ENCODE measurements at regions not wholly inside any gene's neighbourhood (a gene's known extent, or its start where the extent isn't known, plus 50 kb on each side); places are given as distances from the start of the nearest gene placed in this dataset.

DNA sequence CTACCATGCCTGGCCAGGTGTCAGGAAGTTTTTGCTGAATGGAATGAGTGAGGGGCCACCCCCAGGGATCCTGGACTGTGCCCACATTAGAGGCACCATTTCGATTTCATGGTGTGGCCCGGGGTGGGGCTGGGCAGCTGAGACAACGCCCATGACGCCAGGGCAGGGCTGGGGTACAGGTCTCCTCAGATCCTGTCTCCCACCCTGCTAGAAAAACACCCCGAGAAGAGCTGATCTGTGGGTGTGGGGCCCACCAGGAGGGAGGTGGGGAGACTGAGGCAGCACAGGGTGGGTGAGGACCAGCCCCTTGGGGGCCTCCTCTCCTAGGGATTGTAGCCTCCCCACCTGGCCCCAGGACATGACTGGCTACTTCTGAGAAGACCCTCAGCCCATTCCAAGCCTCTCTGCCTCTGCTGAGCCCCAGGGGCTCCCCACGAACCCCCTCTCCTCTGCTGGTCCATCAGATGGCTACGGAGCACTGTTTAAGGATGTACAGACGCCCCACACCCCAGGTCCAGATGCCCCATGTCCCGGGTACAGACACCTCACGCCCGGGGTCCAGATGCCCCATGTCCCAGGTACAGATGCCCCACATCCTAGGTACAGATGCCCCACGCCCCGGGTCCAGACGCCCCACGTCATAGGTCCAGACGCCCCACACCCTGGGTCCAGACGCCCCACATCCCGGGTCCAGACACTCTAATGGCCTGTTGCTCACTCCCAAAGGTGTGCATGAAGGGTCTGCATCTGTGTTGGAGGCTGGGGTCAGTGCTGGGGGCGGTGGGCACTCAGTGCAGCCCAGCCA lies 99.4 kb downstream of the MICALL2 start:
- peak; percentile 7 for DNase-seq (ENCODE audit: low spot score)

DNA sequence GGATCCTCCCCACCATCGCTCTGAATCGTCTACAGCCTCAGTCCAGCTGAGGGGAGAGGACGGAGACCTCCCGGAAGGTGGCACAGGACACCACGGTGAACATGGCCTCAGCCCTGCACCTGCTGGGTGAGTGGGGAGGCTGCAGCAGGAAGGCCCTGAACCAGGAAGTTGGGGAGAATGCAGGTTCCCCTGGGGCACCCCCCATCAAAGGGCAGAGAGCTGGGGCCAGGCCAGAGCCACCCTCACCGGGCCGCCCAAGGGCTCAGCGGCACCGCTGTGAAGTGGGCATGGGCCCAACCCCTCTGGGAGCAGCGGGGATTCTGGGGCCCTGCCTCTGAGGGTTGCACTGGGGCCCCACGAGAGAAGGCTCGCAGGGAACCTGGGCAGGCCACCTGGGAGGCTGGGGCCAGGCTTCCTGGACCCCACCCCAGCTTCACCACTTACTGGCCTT lies 98.7 kb downstream of the MICALL2 start:
- DNase-seq (ENCODE audit: low spot score): peak; percentile 15

DNA sequence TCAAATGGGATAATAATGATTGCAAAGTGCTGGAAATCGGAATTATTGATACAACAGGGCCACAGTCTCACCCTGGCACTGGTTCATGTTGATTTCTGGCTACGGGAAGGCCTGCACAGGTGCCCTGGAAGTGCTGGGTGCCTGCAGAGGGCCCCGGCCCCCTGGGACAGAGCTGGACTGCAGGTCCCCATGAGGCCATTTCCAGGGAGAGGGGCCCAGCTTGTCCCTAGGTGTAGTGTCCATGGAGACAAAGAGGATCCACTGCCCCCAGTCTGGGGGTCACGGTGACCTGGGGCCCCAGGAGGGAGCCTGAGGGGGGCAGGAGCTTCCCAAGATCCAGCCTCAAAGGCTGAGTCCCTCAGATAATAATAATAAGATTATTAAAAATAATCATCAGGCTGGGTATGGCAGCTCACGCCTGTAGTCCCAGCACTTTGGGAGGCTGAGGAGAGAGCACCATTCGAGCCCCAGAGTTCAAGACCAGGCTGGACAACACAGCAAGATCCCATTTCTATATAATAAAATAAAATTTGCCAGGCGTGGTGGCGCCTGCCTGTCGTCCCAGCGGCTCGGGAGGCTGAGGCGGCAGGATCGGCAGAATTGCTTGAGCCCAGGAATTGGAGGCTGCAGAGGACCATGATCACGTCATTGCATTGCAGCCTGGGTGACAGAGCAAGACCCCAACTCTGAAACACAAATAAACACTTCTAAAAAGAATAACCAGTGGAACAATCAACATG lies 98.1 kb downstream of the MICALL2 start:
- DNase-seq (ENCODE audit: low spot score): peak; percentile 11

DNA sequence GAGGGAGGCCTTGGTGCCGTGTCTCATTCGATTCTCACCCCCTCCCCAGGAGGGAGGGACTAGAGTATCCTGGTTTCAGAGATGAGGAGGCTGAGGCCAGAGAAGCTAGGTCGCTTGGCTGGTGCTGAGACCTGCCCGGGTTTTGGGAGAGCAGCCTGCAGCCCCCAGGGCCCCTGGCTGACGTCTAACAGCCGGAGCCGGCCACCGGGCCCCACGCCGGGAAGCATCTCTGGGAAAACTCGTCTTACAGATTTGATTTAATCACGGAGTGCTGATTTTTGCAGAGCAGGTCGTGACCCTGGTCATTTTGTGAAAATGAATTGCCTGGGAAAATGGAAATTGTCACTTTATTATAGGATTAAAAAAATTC lies 97.5 kb downstream of the MICALL2 start:
- DNase-seq (ENCODE audit: low spot score): no peak

DNA sequence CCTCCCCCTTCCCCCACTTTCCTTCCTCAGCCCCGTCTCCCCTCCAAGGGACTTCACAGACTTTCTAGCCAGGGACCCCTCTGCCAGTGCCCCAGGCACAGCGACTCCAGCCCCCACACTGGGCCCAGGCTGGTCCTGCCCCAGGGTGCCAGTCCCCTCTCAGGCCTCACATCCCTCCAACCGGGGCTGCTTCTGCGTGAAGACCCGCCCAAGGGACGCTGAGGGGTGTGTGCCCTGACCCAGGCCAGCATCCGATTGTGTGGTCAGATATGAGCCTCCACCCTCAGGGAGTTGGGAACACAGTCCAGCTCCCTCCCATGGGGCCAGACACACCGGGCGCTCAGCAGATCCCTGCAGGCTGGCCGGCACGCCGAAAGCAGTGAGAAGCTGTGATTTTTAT lies 97.0 kb downstream of the MICALL2 start:
- no peak for DNase-seq (ENCODE audit: low spot score)

DNA sequence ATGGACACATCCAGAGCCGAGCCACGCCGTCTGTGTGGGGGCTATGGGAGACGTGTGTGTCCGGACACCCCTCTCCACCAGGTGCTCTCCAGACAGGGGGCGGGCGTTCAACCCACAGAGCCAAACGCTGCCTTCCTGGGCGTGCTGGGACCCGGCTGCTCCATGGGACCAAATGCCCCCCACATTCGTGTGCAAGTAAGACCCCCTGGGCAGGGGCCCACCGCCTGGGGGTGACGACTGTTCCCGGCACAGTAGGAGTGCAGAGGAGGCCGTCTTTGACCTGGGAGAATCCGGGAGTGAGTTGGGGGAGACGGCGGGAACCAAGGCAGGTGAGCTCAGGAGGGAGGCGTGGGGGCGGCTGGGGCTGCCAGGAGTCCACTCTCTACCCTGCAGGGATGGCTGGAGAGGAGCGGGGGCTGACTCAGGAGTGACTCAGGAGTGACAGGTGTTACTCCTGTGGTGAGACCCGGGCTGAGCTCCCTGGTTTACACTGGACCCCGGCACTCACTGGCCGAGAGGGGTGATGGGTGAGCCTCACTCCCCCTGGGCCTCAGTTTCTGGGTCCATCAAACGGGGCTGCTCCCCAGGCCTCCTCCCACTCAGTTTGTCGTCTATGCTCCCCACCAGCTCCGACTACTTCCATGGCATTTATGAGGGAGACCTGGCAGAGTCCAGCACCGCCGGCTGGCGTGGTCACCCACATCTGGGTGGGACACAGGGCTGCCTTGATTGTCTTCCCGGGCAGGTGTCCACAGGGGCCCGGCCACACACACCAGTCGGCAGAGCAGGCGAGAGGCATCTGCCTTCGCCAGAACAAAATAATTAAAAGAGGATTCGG lies 95.0 kb downstream of the MICALL2 start:
- no peak for DNase-seq (ENCODE audit: low spot score)

DNA sequence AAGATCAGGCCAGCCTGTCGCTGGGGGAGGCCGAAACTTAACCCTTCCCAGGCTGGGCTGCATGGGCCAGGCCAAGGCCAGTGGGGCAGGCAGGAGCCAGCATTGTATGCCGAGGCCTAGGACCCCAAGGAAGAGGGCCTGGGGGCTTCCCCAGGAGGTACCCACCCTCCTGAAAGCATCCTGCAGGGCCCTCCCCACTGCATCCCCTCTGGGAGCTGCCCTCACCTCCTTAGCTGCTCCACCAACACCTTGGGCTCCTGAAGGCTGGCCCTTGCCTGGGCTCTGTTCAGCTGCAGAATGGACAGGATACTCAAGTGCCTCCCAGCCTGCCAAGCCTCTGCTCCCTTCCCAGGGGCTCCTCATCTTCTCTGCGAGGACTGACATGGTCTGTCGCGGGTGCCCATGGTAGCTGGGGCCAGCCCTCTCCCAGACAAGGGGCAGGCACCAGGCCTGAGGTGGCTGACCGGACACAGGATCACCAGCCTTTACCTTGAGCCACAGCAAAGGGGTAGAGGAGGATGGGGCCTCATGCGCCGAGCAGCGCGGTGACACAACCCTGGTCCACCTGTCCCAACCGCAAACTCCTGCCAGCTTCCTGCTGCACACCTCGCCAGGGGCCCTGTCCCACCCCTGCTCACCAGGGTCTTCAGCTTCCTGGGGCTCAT lies 94.2 kb downstream of the MICALL2 start:
- DNase-seq (ENCODE audit: low spot score): no peak

DNA sequence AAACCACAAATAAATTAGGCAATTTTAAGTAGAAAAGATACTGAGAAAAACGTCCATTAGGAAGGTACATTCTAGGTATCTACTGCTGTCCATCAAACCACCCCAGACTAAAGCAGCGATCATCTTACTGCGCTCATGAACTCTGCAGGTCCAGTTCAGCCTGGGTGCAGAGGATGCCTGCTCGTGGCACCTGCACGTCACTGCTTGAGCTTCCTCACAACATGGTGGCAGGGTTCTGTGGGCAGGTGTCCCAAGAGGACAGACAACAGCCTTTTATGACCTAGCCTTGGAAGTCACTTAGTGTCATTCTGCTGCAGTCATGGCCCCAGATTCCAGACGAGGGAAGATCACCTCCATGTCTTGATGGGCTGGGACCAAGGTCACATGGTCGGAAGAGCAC lies 93.4 kb downstream of the MICALL2 start:
- DNase-seq (ENCODE audit: low spot score): no peak

DNA sequence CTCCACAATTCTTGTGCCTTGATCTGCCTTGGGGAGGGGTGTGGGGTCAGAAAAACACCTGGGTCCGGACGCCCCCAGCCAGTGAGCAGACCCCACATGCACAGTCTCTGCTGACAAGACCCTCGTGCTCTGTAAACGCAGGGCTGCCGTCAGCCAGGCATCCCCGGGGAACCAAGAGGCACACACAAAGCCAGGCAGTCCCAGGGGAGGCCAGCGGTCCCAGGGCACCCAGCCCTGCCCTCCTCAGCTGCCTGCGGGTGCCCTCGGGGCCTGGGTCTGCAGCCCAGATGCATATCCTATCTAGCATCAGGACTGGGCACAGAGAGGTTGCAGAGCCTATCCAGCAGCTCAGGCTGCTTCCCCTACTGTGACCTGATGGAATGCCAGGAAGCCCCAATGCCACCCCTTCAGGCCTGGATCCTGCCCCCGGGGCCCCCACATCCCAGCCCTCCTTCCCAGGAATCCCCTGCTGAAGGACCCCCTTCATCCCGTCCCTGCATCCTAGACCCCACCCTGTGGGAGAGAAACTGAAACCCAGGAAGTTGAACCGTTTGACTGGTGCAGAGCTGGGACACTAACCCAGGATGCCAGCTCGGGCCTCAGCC lies 92.4 kb downstream of the MICALL2 start:
- DNase-seq (ENCODE audit: low spot score): no peak

DNA sequence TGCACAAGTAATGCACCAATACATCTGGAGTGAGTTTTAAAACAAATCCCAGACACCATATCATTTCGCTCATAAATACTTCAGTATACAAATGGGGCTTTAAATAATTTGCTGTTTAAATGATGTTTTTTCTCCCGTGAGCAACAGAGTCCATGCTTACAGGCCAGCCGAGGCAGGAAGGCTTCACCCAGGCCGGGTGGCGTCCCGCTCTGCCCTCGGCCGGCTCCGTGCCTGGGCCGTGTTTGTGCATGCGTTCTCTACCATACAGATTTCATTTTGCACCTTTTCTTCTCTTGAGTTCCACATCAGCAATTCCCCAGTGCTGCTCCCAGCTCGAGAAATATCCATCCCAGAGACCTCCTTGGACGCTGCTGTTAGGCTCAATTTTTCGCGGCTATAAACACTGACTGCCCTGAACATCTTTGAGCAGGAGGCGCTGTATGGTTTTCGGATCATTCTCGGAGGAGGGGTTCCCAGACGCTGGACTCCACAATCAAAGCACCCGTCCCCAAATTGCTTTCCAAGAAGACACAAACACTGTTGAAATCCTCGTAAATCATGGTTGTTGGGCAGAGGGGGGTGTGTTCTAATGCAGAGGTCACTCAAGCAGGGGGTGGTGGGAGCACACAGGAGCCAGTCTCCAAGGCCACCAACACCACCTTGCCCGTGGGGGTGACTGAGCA lies 91.6 kb downstream of the MICALL2 start:
- DNase-seq (ENCODE audit: low spot score): no peak

DNA sequence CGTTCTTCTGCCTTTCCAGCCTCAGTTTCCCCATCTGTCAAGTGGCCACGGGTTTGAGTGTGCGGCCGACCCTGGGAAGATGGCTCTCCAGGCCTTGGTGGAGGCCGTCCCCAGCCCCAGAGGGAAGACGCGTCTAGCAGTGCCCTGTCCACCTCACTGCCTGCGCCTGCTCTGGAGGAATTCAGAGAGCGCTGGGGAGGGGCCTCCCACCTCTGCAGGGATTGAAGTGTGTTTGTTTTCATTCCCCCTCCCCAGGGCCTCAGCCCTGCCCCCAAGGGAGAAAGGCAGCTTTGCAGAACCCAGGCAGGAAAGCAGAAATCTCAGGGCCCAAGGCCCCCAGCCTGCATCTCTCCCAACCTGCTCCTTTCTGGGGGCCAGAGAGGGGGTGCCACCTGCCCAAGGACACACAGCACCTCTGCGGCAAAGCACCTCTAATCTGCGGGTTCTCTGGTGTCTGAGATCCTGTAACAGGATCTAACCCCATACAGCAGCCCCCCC lies 91.0 kb downstream of the MICALL2 start:
- DNase-seq (ENCODE audit: low spot score): no peak

DNA sequence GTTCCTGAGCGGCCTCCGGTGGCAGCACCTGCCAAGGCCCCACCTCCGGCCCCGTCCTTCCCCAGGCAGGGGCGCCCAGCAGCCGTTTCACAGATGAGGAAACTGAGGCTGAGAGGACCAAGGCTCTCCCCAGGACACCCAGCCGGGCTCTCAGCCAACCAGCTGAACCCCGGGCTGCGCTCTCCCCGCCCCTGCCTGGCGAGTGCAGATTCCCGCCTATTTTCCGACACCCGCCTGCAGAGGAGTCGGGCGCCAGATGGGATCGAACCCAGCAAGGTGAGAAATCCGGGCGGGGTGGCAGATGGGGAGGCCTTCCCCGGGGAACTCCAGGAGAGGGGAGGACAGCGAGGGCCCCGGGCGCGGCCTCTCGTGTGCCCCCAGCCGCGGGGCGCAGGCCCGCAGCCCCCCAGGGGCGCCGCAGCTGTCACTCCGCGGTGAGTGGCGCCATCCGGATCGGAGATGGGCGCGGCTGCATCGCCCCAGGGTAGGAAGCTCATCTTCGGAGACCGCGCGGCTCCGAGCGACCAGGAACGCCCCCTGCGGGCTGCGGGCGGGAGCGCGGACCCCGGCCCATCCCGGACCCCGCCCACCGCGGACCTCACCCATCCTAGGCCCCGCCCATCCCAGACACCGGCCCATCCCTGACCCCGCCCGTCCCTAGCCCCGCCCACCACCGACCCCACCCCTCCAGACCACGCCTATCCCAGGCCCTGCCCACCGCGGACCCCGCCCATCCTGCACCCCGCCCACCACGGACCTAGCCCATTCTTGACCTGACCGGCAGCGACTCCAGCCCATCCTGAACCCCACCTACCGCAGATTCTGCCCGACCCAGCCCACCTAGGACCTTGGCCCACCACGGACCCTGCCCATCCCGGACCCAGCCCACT lies 90.3 kb downstream of the MICALL2 start:
- peak; percentile 100 for DNase-seq (ENCODE audit: low spot score)

DNA sequence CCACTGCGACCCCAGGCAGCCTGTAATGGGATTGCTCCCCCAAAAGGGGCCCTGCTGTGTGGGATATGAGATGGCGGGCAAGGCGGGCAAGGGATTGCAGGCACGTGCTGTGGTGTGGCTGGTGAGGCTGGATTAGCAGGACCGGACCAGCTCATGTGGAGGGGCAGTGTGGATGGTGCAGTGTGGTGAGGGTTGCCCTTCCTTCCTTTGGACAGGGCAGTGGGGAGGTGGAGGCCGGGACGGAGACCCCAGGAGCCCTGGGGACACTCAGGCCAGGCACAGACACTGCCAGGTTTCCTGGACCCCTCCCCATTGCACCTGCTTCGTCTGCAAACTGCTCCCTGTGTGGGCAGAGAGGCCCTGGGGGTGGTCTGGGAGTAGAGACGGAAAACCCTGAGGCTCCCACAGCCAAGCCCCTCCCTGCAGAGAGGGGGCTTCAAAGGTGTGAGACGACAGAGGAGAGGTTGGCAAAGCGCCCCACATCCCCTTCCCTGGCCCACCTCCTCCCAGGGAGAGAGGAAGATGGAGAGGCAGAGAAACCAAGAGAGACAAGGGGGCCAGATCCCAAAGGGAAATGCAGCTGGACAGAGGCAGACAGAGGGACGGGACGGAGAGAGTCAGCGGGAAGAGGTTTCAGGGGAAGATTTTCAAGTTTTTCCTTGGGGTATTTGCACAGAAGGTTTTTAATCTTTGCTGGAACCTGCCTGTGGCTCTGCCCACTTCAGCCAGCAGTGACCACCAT lies 89.2 kb downstream of the MICALL2 start:
- DNase-seq (ENCODE audit: low spot score): no peak

DNA sequence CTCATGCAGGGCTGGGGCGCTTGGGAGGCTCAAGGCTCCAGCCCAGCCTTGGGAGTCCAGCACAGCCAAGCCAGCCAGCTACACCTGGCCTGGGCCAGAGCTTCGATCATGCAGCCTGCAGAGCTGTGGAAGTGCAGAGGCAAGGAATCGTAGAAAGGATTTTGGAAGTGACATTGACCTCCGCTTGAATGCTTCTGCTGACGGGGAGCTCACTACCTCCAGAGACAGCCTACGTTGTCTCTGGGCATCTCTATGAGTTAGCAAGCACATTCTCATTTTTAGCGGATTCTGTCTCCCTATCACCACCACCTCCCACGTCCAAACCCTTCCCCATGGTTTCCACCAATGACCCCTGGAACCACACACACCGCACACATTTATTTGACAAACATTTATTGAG lies 88.5 kb downstream of the MICALL2 start:
- DNase-seq (ENCODE audit: low spot score): no peak

DNA sequence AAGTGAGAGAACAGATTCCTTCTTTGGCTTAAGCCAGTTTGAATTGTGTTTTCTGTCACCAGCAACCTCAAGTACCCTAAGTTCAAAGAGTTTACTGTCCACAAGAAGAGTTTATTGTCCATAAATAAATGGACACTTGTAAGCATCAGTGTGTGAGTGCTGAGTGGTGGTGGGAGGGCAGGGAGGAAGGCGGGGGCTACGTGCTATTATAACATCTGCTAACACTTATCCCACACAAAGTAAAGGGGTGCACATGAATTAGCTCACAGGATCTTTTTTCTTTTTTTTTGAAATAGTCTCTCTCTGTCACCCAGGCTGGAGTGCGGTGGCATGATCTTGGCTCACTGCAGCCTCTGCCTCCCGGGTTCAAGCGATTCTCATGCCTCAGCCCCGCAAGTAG lies 87.2 kb downstream of the MICALL2 start:
- no peak for DNase-seq (ENCODE audit: low spot score)

DNA sequence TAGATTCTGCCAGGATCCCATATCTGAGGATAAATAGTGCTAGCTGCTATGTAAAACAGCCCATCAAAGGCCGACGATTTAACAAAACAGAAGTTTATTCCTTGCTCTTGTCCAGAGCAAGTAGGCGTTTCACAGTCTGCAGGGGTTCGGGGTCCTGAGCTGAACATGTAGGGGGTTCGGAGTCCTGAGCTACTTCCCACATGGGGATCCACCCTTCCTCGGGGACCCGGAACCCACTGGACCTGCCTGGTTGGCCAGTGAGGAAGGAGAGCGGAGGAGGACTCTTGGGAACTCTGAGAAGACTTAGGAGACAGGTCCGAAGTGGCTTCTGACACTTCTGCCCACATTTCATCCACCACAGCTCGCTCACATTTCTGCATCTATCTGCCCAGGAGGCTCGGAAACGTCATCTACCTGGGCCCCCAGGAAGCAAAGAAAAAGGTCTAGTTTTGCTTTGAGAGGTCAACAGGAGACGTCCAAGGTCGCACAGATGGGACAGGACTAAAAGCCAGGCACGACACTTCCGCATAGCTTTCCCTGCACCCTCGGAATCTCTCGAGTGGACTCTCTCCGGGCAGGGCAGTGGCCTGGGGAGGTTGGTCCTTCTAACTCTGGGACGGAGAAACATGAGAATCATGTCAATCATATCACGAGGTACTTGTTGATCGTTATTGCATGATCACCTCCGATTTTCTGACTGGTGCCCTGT lies 86.4 kb downstream of the MICALL2 start:
- DNase-seq (ENCODE audit: low spot score): no peak

DNA sequence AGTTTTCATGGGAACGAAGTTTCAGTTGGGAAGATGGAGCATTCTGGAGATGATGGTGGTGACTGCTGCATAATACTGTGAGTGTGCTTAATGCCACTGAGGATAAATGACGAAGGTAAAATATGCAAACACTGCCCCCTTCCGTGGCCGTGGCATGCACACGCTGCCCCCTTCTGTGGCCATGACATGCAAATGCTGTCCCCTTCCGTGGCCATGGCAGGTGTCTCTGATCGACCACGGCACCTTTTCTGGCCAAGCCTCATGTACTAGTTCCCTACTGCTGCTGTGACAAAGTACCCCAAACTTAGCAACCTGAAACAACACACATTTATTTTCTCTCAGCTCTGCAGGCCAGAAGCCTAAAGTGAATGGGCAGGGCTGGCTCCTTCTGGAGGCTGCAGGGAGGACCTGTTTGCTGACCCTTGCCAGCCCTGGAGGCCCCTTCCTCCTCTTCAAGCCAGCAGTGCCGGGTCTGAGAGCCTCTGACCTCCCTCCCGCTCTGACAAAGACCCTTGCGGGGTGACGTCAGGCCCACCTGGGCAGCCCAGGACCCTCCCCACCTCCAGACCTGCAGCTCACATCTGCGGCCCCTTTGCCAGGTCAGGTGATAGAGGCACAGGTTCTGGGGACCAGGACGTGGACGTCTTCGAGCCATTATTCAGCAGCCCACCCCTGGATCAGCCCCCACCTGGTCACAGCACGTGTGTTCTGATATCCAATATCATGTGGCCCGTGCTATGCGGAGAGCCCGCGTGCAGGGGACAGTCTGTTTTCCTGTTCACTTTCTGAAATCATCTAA lies 82.0 kb downstream of the MICALL2 start:
- no peak for DNase-seq (ENCODE audit: low spot score)
